GM18951 (cell line): ENCODE measurements at regions not wholly inside any gene's neighbourhood (a gene's known extent, or its start where the extent isn't known, plus 50 kb on each side); places are given as distances from the start of the nearest gene placed in this dataset.

ENCODE experiments used
- POLR2A ChIP-seq: IDR thresholded peaks from 4 replicates; pipeline ENCODE4 v1.6.1; 2011; ENCODE audit warnings: mild to moderate bottlenecking; ENCODE audit not compliant: insufficient read length, insufficient read depth; ENCODE audit errors: extremely low read depth
- in situ Hi-C: fragments of 300-500 bp; cut with MboI; formaldehyde crosslinking; loops from one replicate; pipeline ENCODE4 v1.12.0; 2022; ENCODE audit warnings: low sequenced_read_pairs, mixed read lengths, inconsistent platforms; ENCODE audit not compliant: unreplicated experiment

DNA sequence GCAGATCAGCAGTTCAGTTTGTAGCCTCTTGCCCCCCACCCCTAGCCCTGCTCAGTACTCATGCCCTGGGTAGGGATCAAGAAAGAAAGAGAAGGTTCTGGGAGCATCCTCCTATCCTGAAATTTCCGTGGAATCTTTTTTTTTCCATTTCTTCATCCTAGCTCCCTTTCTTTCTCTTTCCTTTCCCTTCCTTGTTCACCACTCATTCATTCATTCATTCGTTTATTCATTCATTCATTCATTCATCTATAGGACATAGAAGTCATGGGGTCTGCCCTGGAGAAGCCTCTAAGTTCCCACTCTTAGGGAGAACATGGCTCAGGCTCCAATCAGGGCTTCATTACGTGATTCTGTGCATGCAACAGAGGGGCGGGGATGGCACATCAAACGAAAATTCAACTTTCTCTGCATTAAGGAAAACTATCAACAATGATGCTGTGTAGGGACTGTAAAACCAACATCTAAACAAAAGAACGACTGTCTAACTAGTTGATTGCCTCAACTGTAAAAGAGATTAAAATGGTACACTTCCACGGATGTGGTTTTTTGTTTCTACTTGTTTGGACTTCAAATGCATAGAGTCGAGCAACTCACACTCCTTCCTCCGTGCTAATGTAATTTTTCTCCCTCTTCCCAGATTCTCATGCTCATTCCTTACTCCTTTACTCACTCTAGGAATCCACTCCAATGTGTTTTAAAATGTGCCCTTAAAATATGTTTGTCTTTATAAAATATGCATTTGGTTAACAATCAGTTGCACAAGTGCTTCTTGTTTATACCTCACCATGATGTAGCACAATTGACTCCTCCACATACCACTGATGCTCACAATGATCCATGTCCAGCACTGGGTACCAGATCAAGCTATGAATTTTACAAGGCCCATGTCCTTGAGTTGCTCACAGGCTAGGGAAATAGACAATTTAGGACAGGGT, 101.2 kb upstream of the SLC2A1 start:
- in situ Hi-C loops = no loop called here
- no peak for TF ChIP-seq POLR2A

DNA sequence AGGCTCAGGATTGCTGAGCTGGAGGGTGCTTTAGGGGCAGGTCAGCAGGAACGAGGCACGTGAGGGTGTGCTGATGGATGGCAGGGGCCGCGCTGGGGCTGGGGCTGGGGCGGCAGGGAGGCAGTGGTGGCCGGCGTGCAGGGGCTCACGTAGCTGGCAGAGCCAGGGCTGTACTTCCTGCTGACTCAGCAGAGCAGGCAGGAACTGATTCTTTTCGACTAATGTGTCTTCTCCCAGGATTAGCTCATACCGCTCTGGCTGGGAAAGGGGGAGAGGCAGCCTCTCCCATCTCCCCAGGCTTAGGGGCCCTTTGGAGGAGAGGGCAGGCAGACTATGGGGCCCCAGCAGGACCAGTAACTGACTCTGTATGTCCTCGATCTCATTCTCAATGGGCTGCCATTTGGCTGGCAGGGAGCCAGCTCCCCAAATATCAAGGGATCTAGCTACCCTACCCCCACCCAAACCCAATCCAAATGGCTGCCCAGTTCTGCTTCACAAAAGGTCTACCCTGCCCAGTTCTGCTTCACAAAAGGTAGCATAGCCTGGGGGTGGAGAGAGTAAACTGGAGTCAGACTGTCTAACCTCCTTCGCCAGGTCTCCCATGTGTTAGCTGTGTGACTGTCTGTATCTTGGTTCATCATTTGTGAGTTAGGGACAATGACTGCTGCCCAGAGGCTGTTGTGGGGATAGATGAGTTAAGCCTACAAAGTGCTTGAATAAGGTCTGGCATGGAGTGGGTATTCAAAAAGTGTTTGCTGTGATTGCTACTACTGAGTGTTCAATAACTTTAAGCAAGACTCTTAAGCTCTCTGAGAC, 100.1 kb upstream of the SLC2A1 start:
- TF ChIP-seq POLR2A = no peak
- in situ Hi-C loops = no loop called here

DNA sequence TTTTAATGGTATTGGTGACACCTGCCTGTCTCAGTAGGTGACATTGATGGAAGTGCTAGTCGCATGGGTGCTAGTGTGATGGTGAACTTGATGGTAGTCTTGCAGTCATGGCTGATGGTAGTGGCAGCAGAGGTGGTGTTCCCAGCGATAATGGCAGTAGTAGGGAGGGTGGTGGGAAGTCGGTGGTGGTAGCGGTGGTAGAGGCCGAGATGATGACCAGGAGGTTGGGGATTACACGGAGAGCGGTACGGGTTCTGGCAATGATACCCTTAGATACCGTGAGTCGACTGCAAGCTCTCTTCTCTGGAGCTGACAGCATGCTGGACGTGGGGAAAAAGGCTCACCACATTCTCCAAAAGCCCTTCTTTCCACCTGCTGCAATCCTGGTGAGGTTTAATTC, 99.4 kb upstream of the SLC2A1 start:
- in situ Hi-C loops = no loop called here
- TF ChIP-seq POLR2A = no peak

DNA sequence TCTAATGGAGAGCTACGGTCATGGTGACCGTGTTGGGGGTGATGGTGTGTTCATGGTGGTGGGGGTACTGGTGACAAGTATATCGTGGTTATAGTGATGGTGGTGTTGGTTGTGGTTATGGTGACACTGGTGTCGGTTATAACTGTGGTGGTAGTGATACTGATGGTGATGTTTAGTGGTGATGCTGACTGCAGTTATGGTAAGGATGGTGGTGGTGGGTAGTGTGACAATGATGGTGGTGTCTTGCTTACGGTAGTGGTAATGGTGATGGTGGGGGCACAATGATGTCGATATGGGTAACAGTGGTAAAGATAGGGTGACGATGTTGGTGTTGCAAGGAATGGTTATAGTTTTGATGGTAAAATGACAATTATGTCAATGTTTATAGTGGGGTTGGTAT, 98.9 kb upstream of the SLC2A1 start:
- in situ Hi-C loops = no loop called here
- TF ChIP-seq POLR2A = no peak

DNA sequence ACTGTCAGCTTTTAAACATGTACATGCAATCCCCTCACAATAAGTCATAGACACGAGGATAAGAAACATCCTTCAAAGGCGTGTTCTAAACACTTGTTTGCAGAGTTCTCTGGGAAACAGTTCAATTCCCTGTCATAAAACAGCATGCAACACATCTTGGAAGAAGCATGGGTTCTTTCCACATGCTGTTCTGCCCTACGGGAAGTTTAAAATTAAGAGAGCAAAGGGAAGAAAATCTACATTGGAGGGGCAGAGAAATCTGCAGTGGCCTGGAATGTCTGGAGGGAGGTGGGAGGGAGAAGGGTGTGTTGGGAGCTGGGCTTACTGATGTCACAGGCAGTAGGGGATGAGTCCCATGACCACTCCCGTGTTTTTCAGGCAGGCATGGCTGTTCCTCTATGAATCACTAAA, 98.3 kb upstream of the SLC2A1 start:
- TF ChIP-seq POLR2A = no peak
- in situ Hi-C loops = no loop called here

DNA sequence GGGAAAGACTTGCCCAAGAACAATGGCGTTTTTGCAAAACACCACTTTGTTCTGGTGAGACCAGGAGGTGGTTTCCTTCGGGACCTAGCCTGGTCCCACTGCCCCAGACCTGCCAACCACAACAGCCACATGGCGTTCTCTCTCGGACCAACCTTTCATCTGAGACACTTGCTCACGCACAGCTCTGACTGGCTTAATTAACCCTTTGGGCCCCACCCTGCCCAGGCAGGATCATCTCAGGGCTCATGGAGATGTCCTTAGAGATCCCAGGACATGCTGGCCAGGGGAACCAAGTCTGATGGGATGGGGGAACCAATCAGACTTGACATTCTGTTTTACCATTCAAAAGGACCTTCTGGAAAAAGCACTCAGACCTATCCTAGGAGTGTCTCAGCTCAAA, 97.8 kb upstream of the SLC2A1 start:
- in situ Hi-C loops = no loop called here
- no peak for TF ChIP-seq POLR2A

DNA sequence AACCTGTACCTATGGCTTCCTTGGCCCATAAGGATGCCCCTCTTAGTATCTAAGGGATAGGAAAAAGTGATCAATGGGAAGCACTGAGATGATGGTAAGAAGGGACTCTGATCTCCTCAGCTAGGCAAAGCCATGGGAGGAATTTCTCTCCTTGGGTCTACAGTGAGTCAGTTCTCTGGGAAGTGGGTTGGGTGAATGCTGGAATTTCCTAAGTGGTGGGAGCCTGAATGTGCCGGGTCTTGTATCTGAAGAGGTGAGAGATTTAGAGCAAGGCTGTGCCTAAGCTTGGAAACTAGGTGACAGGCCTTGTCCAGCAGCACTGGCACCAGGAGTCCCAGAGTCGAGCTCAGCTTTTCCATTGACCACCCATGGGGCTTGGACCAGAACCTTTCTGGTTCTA, 96.3 kb upstream of the SLC2A1 start:
- in situ Hi-C loops = no loop called here
- no peak for TF ChIP-seq POLR2A

DNA sequence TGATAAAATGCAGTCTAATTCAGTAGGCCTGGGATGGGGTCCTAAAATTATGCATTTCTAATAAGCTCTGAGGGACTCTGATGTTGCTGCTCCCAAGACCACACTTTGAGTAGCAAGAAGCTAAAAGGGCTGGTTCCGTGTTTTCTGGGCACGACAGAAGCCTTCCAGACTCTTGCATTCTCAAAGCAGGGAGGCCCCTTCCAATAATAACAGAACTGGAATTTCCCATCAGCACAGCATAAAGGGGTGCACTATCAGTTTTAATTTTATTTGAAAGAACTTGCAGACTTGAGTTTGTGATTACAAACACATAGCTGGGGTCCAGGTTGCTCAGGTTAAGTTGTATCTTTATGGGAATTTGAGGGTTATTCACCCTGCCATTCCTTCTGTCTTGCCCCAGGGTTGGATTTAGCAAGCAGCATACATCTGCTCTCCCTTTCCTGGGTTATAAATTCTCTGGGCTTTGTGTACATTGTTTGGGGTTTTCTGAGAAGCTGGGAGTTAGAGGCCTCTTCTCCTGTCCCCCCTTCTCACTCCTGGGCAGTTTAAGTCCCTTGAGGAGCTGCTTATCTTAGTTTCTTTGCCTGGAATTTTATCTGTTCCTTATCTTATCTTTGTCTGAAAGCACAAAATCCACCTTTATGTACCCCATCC, 94.2 kb upstream of the SLC2A1 start:
- in situ Hi-C loops = no loop called here
- TF ChIP-seq POLR2A = no peak

DNA sequence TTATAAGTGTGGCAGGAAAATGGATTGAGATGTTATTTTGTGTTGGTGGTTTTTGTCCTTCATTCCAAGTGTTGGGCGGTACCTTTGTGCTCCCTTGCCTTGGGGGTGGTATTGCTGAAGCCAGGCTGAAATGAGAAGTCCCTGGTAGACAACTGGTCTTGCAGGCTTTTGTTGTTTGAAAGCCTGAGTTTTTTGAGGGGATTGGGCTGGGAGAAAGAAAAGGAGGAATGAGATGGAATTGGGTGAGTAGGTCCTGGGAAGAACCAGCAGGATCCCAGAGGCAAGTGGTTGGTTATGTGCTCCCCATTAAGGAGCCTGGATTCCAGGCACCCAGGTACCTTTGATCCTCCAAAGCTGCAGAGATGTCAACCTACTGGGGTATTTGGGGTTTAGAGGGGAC, 93.7 kb upstream of the SLC2A1 start:
- in situ Hi-C loops = no loop called here
- TF ChIP-seq POLR2A = no peak

DNA sequence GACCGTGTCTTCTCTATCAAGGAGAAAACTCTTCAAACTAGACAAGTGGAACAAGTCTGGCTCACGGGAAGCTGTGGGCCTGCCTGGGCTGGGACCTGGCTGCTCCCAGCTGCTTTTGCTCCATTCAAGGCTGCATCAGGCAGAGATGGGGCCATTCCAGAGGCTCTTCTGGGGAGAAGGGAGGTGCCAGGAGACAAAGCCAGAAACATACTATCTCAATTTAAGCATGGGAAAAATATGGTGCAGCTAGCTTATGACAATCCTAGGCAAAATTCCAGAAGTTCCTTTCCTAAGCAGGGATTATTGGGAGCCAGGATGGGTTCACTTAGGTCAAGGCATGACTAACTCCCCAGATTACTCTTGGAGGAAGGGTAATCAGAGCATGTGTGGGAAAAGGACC, 90.8 kb upstream of the SLC2A1 start:
- in situ Hi-C loops = no loop called here
- no peak for TF ChIP-seq POLR2A

DNA sequence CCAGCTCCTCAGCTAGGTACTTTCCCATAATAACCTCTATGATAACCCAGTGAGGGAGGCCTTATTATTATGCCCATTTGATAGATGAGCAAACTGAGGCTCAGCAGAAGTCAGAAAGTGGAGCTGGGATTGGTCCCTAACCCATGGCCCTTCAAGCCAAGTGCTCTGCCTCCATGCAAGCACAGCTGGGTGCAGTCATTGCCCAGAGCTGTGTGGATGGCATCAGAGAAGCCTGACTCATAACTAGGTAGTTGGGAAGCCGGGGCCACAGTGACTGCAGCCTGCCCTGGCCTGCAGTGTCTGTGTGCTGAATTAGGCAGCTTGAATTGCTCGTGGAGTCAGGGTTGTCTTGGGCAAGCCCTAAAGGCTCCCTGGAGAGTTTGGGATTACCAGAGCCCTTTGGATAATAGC, 89.9 kb upstream of the SLC2A1 start:
- in situ Hi-C loops = no loop called here
- no peak for TF ChIP-seq POLR2A

DNA sequence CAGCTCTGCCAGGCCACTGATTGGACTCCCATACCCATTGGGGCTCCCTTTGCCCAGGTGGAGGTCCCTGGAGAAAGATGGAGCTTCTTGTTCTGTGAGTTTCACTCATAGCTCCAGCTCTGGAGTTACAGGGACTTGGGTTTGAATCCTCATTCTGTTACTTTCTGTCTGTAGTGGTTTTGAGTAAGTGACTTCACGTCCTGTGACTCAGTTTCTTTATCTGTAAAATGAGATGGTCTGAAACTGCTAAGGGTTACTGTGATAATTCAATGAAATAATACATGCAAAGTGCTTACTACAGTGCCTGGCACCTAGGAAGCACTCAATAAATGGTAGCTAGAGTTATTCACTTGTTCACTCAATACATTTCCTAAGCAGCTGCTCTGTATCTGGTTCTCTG, 88.5 kb upstream of the SLC2A1 start:
- TF ChIP-seq POLR2A = no peak

More for the DNA sequence above, 88.5 kb upstream of the SLC2A1 start:
- in situ Hi-C loops = no loop called here
